Chondrocyte (in vitro differentiated cells): ENCODE measurements at regions not wholly inside any gene's neighbourhood (a gene's known extent, or its start where the extent isn't known, plus 50 kb on each side); places are given as distances from the start of the nearest gene placed in this dataset.

Experiments used
- DNase-seq: peaks from one replicate; pipeline ENCODE4 v3.0.0; 2021; ENCODE audit warnings: mixed read lengths, low spot score
- H3K27ac Mint-ChIP-seq: one replicate; pipeline ENCODE4 v1.8.0; 2021; ENCODE audit warnings: mild to moderate bottlenecking, moderate library complexity, mixed read lengths; ENCODE audit not compliant: unreplicated experiment
- H3K27me3 Mint-ChIP-seq: 2 replicates; pipeline ENCODE4 v1.8.0; 2021; ENCODE audit warnings: low read depth, mixed read lengths
- H3K36me3 Mint-ChIP-seq: 2 replicates; pipeline ENCODE4 v1.8.0; 2021; ENCODE audit warnings: low read depth, mixed read lengths
- H3K4me1 Mint-ChIP-seq: 2 replicates; pipeline ENCODE4 v1.8.0; 2021; ENCODE audit warnings: low read depth, mild to moderate bottlenecking, mixed read lengths
- H3K4me3 Mint-ChIP-seq: one replicate; pipeline ENCODE4 v1.8.0; 2021; ENCODE audit warnings: mild to moderate bottlenecking, moderate library complexity, mixed read lengths; ENCODE audit not compliant: unreplicated experiment
- H3K9me3 Mint-ChIP-seq: 2 replicates; pipeline ENCODE4 v1.8.0; 2021; ENCODE audit warnings: low read depth, mixed read lengths
- CTCF ChIP-seq: fragments of 200-600 bp; sonication (generic); IDR thresholded peaks from 2 replicates; pipeline ENCODE4 v1.5.0; 2021; ENCODE audit warnings: antibody characterized with exemption, mild to moderate bottlenecking, moderate library complexity

- no peak overlapping the region for H3K27ac Mint-ChIP-seq
- no peak overlapping the region for H3K4me3 Mint-ChIP-seq
- DNase-seq: no peak
- peaks cover 23% of the 10 kb centered on the region for H3K9me3 Mint-ChIP-seq
- H3K4me1 Mint-ChIP-seq: peaks cover 11% of the 10 kb centered on the region
- peaks cover 5% of the 10 kb centered on the region for H3K36me3 Mint-ChIP-seq
- H3K27me3 Mint-ChIP-seq: no peaks in the 10 kb centered on the region
- TF ChIP-seq CTCF: no peak
Observed at GRCh38 chr4:126742885-126743284, 889.9 kb upstream of the INTU start.

- Mint-ChIP-seq H3K36me3 (peaks cover 5% of the 10 kb centered on the region), H3K9me3 (peaks cover 28% of the 10 kb centered on the region)
Observed at GRCh38 chr4:126748736-126749135, 884.0 kb upstream of the INTU start.

GRCh38 chr4:126750723-126751122 lies 882.0 kb upstream of the INTU start:
- Mint-ChIP-seq H3K27me3 (no peaks in the 10 kb centered on the region), H3K4me3 (no peak overlapping the region), H3K4me1 (peaks cover 5% of the 10 kb centered on the region), H3K27ac (no peak overlapping the region), H3K36me3 (peaks cover 3% of the 10 kb centered on the region), H3K9me3 (peaks cover 17% of the 10 kb centered on the region)
- no peak for TF ChIP-seq CTCF
- DNase-seq: no peak

More at GRCh38 chr4:126748736-126749135, 884.0 kb upstream of the INTU start:
- Mint-ChIP-seq H3K27me3 (no peaks in the 10 kb centered on the region), H3K4me1 (no peaks in the 10 kb centered on the region), H3K4me3 (no peak overlapping the region), H3K27ac (no peak overlapping the region)
- DNase-seq: no peak
- no peak for TF ChIP-seq CTCF

- DNase-seq: no peak
- H3K27me3 Mint-ChIP-seq: no peaks in the 10 kb centered on the region
- no peaks in the 10 kb centered on the region for H3K36me3 Mint-ChIP-seq
- peaks cover 5% of the 10 kb centered on the region for H3K9me3 Mint-ChIP-seq
- TF ChIP-seq CTCF: no peak
- H3K4me3 Mint-ChIP-seq: no peak overlapping the region
- H3K27ac Mint-ChIP-seq: no peak overlapping the region
- peaks cover 8% of the 10 kb centered on the region for H3K4me1 Mint-ChIP-seq
Observed at GRCh38 chr4:126752126-126752525, 880.6 kb upstream of the INTU start.

- H3K27ac Mint-ChIP-seq: no peak overlapping the region
- no peak for DNase-seq
- peaks cover 8% of the 10 kb centered on the region for H3K4me1 Mint-ChIP-seq
- no peak overlapping the region for H3K4me3 Mint-ChIP-seq
- H3K27me3 Mint-ChIP-seq: no peaks in the 10 kb centered on the region
- peaks cover 5% of the 10 kb centered on the region for H3K9me3 Mint-ChIP-seq
- no peak for TF ChIP-seq CTCF
- no peaks in the 10 kb centered on the region for H3K36me3 Mint-ChIP-seq
Observed at GRCh38 chr4:126752702-126753101, 880.1 kb upstream of the INTU start.
